NB4 (cell line): ENCODE measurements at regions not wholly inside any gene's neighbourhood (a gene's known extent, or its start where the extent isn't known, plus 50 kb on each side); places are given as distances from the start of the nearest gene placed in this dataset.

ENCODE experiments used
- DNase-seq: peaks from one replicate; pipeline ENCODE4 v3.0.0; 2010; ENCODE audit warnings: low read depth
- H3K4me3 ChIP-seq: one replicate; pipeline ENCODE4 v1.5.1; 2011; ENCODE audit warnings: mild to moderate bottlenecking, low read depth, low read length, moderate library complexity
- CTCF ChIP-seq: IDR thresholded peaks from one replicate; pipeline ENCODE4 v1.5.1; 2012; ENCODE audit warnings: low read depth, low read length
- MYC ChIP-seq: IDR thresholded peaks from 2 replicates; pipeline ENCODE4 v1.6.1; 2011; ENCODE audit warnings: low read depth, low read length
- POLR2A ChIP-seq: IDR thresholded peaks from 2 replicates; pipeline ENCODE4 v1.6.1; 2011; ENCODE audit warnings: mild to moderate bottlenecking; ENCODE audit not compliant: insufficient read length; ENCODE audit errors: extremely low read depth
- TF ChIP-seq, protein P1 (sequence below): IDR thresholded peaks from 2 replicates; pipeline ENCODE4 v1.6.1; 2011; ENCODE audit warnings: low read depth, low read length

GRCh38 chr9:121550041-121550440, 50.4 kb upstream of the GGTA1 start:
- no peak overlapping the region for H3K4me3 ChIP-seq
- no peak for DNase-seq
- TF ChIP-seq POLR2A: no peak
- no peak for TF ChIP-seq MYC
- TF ChIP-seq, protein P1, sequence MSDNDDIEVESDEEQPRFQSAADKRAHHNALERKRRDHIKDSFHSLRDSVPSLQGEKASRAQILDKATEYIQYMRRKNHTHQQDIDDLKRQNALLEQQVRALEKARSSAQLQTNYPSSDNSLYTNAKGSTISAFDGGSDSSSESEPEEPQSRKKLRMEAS: no peak
- TF ChIP-seq CTCF: no peak

- peak; percentile 78 for DNase-seq
- H3K4me3 ChIP-seq: no peak overlapping the region
- TF ChIP-seq, protein P1: no peak
- no peak for TF ChIP-seq POLR2A
- TF ChIP-seq CTCF: peak; percentile 67
- TF ChIP-seq MYC: no peak
Observed at GRCh38 chr9:121550569-121551512, 51.2 kb upstream of the GGTA1 start.

DNA sequence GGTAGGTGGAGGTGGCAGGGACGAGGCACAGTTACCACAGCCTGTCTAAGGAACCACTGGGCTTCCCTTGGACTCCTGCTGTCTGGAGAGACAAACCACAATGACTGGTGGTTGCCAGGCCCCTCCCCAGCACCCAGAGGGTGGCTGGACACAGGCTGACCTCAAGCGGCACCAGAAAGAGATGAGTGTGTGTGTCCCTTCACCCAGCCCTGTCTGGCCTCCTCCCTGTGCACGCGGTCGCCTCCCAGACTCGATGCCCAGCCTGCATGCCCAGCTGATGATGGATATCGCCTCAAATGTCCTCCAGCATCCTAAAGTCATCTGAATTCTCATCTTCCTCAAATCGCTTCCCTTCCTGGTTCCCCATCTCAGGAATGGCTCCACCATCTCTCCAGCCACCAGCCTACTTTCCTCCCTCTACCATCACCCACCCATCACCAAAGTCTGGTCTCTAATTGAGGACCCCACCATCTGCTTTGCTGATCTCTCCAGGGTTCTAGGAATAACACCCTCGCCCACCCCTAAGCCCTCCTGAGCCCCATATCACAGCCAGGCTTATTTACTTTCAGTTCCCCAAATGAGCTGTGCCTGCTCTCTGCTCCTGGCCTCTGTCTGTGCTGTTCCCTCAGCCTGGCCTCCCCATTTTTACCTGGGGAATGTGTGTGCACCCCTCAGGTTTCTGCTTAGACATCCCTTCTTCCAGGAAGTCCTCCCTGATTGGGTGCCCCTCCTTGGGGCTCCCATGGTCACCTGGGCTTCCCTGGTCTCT, 52.5 kb upstream of the GGTA1 start:
- H3K4me3 ChIP-seq: no peak overlapping the region
- DNase-seq: no peak
- TF ChIP-seq, protein P1: no peak
- TF ChIP-seq MYC (no peak), POLR2A (no peak), CTCF (no peak)

DNA sequence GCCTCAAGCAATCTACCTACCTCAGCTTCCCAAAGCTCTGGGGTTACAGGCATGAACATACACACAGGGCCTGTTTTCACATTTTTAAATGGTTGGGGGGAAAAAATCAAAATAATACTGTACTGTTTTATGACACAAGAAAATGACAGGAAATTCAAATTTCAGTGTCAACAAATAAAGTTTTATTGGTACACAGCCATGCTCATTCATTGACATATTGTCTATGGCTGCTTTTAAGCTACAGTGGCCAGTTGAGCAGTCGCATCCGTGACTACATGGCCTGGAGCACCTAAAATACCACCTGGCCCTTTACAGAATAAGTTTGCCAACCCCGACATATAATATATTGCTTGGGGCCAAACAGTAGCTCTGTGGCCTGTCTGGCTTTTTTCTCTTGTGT, 56.4 kb upstream of the GGTA1 start:
- H3K4me3 ChIP-seq: no peak overlapping the region
- DNase-seq: no peak
- TF ChIP-seq, protein P1: no peak
- TF ChIP-seq MYC (no peak), CTCF (no peak), POLR2A (no peak)

GRCh38 chr9:121556580-121556979, 56.9 kb upstream of the GGTA1 start:
- no peak overlapping the region for H3K4me3 ChIP-seq
- no peak for DNase-seq
- TF ChIP-seq POLR2A: no peak
- TF ChIP-seq, protein P1: no peak
- no peak for TF ChIP-seq MYC
- TF ChIP-seq CTCF: no peak
